Epithelial cell of proximal tubule (primary cell): ENCODE measurements at regions not wholly inside any gene's neighbourhood (a gene's known extent, or its start where the extent isn't known, plus 50 kb on each side); places are given as distances from the start of the nearest gene placed in this dataset.
"Not testable (repeated sequence)": the region's sequence is repeated elsewhere in the genome, so short reads cannot be mapped to it uniquely, and the experiment has no call there.

Source experiments
- DNase-seq: peaks from one replicate; pipeline ENCODE4 v3.0.0-alpha.2; 2011; ENCODE audit warnings: low read depth
- H3K4me3 ChIP-seq: 2 replicates; pipeline ENCODE4 v1.5.1; 2011; ENCODE audit warnings: low read depth, mild to moderate bottlenecking, low read length
- TF ChIP-seq, protein P1 (sequence below): conservative IDR thresholded peaks from 2 replicates; pipeline ENCODE4 v1.5.1; 2012; ENCODE audit warnings: low read depth, mild to moderate bottlenecking, low read length

DNA sequence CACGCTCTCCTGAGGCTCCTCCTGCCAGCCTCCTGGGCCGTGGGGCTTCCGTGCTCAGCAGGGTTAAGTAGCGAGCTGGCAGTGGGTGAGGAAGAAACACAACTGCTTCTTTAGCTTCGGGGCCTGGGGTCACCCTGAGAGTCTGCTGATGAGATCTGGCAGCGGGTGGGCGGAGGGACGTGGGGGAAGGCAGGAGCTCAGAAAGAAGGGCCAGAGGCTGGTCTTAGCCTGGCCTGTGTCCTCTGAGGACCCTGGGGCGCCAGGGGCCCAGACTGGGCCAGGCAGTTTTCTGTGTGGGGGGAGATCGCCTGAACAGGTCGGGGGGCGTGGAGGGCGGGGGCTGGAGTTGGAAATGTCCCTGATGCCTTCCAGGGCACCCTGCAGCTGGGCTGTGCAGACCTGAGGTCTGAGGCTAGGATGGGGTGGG is 97.8 kb upstream of the GSE1 start:
- no peak overlapping the region for H3K4me3 ChIP-seq
- DNase-seq, result no peak
- TF ChIP-seq, protein P1, sequence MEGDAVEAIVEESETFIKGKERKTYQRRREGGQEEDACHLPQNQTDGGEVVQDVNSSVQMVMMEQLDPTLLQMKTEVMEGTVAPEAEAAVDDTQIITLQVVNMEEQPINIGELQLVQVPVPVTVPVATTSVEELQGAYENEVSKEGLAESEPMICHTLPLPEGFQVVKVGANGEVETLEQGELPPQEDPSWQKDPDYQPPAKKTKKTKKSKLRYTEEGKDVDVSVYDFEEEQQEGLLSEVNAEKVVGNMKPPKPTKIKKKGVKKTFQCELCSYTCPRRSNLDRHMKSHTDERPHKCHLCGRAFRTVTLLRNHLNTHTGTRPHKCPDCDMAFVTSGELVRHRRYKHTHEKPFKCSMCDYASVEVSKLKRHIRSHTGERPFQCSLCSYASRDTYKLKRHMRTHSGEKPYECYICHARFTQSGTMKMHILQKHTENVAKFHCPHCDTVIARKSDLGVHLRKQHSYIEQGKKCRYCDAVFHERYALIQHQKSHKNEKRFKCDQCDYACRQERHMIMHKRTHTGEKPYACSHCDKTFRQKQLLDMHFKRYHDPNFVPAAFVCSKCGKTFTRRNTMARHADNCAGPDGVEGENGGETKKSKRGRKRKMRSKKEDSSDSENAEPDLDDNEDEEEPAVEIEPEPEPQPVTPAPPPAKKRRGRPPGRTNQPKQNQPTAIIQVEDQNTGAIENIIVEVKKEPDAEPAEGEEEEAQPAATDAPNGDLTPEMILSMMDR, result no peak

DNA sequence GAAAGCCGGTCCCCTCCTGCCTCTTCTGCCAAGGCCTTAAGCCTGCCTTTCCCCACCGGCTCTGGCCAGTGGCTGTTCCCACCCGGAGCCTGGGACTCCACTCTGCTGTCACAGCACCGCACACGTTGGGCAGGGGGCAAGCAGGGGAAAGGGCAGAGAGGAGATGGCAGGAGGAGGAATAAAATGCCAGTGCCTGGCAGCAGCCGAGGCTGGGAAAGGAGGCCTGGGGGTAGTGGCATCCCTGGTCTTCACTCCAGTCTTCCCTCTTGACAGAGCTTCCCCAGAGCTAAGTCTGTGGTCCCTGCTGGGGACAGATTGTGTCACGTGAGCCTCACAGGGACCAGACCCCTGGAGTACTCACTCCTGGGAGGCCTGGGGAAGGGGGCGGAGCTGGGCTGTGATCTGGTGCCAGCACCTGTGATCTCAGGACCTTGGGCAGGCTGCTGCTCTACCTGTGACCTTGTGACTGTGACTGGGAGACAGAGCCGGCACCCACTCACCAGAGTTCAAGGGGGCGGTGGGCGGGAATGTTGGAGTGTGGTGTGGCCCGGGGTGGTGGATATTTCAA is 97.2 kb upstream of the GSE1 start:
- TF ChIP-seq, protein P1, result no peak
- no peak overlapping the region for H3K4me3 ChIP-seq
- DNase-seq, result no peak

DNA sequence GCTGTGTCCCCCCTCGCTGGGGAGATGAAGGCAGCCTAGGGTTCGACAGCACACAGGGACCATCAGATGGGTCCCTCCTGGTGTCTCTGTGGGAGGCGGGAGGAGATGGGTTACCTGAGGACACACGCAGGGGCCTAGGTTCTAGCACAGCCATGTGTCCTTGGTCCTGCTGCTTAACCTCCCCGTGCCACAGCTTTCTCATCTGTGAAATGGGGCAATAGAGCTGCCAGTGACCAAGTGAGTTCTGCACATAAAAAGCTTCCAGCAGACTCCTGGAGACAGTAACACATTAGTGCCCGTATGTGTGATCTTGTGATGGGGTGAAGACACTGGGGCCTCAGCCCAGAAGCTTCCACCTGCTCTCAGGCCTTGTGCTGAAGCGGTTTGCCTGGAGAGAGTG is 96.0 kb upstream of the GSE1 start:
- TF ChIP-seq, protein P1, result no peak
- no peak for DNase-seq
- H3K4me3 ChIP-seq, result no peak overlapping the region

DNA sequence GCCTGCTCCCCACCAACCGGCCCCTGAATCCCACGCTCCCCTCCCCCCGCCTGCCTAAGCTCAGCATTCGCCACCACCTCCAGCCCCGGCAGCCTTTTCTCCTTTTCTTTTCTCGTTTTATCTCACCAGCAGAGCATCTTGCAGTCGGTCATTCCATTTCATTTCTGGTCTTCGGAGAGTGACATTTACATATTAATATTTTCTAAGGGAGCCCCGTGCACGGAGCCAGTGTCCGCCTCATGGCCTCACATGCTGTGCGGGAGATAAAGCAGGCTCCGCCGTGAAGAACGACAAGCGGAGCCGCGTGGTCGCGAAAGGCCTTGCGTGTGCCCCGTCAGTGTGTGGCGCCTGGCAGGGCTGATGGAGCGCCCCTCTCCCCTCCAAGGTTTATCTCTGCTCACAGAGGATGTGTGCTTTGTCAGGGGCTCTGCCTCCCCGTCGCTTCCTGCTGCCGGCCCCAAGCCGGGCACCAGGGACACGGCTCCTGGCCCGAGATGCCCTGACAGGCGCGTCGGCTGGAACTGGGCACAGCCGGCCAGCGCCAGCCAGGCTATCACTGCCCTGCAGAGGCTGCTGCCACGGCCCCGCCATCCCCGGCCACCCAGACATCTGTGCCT is 95.5 kb upstream of the GSE1 start:
- DNase-seq, result no peak
- TF ChIP-seq, protein P1, result no peak
- H3K4me3 ChIP-seq, result no peak overlapping the region

DNA sequence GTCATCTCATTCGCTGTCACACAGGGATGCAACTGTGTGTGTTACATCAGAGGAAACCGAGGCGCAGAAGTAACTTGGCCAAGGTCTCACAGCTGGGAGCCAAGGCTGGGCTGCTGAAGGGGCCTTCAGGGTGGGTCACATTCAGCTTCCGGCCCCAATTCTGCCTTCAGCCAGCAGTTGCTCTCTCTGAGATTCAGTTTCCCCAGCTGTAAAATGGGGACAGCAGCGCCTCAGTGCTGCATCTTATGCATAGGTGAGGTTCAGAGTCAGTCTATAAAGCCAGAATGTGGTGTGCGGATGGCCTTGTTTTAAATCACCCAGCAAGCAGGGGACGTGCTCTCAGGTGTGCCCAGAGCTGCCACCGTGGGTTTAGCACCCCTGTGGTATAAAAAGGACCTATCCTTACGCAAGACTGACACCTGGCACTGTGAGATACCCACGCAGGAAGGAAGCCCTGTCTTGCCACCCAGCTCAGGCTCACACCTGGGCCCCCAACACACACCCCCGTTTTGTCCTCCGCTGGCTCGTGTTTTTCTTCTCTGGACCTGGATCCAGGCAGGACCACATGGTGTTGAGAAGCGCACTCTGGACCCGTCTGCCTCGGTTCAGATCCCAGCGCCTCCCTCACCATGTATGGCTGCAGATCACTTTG is 94.6 kb upstream of the GSE1 start:
- TF ChIP-seq, protein P1, result no peak
- no peak overlapping the region for H3K4me3 ChIP-seq
- no peak for DNase-seq

DNA sequence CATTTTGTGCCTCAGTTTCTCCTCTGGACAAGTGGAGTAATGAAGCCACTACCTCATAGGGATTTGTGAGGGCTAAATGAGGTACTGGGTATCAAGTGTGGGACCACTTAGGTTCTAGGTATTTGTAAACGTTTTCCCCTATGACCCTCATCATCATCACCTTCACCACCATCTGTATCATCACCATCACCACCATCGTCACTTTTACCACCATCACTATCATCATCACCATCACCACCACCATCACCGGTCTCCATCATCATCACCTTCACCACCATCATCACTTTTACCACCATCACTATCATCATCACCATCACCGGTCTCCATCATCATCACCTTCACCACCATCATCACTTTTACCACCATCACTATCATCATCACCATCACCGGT is 94.1 kb upstream of the GSE1 start:
- DNase-seq, H3K4me3 ChIP-seq: not testable (repeated sequence)

DNA sequence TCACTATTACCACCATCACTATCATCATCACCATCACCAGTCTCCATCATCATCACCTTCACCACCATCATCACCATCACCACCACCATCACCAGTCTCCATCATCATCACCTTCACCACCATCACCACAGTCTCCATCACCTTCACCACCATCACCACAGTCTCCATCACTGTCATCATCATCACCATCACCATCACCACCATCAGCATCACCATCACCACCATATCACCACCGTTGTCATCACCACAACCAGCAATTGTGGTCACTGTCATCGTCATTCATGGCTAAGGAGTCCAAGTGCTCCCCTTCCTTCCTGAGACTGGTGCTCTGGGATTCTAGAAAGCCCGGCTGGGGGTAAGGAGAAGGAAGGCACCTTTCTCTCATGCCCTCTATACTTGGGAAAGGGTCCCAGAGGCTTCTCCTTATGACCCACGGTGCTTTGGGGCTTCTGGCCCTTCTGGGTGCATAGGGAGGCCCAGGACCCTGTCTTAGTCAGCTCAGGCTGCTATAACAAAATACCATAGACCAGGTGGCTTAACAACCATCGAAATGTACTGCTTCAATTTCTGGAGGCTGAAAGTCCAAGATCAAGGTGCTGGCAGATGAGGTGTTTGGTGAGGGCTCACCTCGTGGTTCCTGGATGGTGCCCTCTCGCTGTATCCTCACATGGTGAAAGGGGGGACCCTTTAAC is 93.4 kb upstream of the GSE1 start:
- DNase-seq, result no peak
- H3K4me3 ChIP-seq, result no peak overlapping the region
- TF ChIP-seq, protein P1, result no peak
